HEK293T (cell line): ENCODE measurements at regions not wholly inside any gene's neighbourhood (a gene's known extent, or its start where the extent isn't known, plus 50 kb on each side); places are given as distances from the start of the nearest gene placed in this dataset.

Experiments
- BHLHE40 ChIP-seq: fragments of 450-650 bp; IDR thresholded peaks from 2 replicates; pipeline ENCODE4 v1.6.1; 2016; ENCODE audit warnings: mild to moderate bottlenecking, moderate library complexity, borderline replicate concordance
- CTBP1 ChIP-seq: fragments of 450-650 bp; IDR thresholded peaks from 2 replicates; pipeline ENCODE4 v1.6.1; 2016; ENCODE audit warnings: borderline replicate concordance
- FOXA1 ChIP-seq: fragments of 450-650 bp; IDR thresholded peaks from 2 replicates; pipeline ENCODE4 v1.6.1; 2016; ENCODE audit warnings: mild to moderate bottlenecking
- FOXM1 ChIP-seq: fragments of 450-650 bp; IDR thresholded peaks from 2 replicates; pipeline ENCODE4 v1.6.1; 2017; ENCODE audit warnings: mild to moderate bottlenecking, borderline replicate concordance
- LEF1 ChIP-seq: fragments of 450-650 bp; IDR thresholded peaks from 2 replicates; pipeline ENCODE4 v1.6.1; 2017; ENCODE audit warnings: mild to moderate bottlenecking, borderline replicate concordance
- SUZ12 ChIP-seq: fragments of 450-650 bp; IDR thresholded peaks from 2 replicates; pipeline ENCODE4 v1.6.1; 2016; ENCODE audit warnings: mild to moderate bottlenecking
- TARDBP ChIP-seq: fragments of 450-650 bp; IDR thresholded peaks from 2 replicates; pipeline ENCODE4 v1.6.1; 2016
- ZNF384 ChIP-seq: fragments of 450-650 bp; IDR thresholded peaks from 2 replicates; pipeline ENCODE4 v1.6.1; 2016

DNA sequence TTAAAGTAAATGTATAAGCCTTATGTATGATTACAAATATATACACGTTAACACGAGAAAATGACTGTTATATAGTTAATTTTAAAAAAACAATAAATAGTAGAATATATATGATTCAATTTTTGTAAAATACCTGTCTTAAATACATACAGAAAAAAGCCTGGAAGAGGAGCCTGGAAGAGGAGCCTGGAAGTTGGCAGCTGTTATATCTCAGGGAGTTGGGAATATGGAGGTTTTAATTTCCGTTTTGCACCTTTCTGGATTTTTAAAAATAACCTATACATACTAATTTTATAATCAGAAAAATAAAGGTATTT lies 111.6 kb downstream of the WT1 start:
- TF ChIP-seq TARDBP, result no peak
- TF ChIP-seq FOXA1, result no peak
- TF ChIP-seq BHLHE40, result no peak
- TF ChIP-seq CTBP1, result no peak
- TF ChIP-seq ZNF384, result no peak
- no peak for TF ChIP-seq LEF1
- TF ChIP-seq SUZ12, result no peak
- no peak for TF ChIP-seq FOXM1
